Mucosa of descending colon (tissue), 3 donors: ENCODE measurements at regions not wholly inside any gene's neighbourhood (a gene's known extent, or its start where the extent isn't known, plus 50 kb on each side); places are given as distances from the start of the nearest gene placed in this dataset.
A peak's percentile ranks its signal among the peaks of the same experiment; 100 is the strongest.
"Not testable (repeated sequence)": the region's sequence is repeated elsewhere in the genome, so short reads cannot be mapped to it uniquely, and the experiment has no call there.

Experiments
- ATAC-seq: fragments of 200-7000 bp; cut with Tn5 transposase; one replicate; pipeline ENCODE4 v1.9.1; 2020; ENCODE audit warnings: mild to moderate bottlenecking, moderate library complexity
- DNase-seq, 3 donors: peaks; one replicate each; pipeline ENCODE4 v3.0.0-alpha.2; 2020
- H3K36me3 ChIP-seq: fragments of 200-600 bp; one replicate; pipeline ENCODE4 v1.8.0; 2021; ENCODE audit warnings: low read depth, mild to moderate bottlenecking
- H3K4me1 ChIP-seq: fragments of 200-600 bp; one replicate; pipeline ENCODE4 v1.8.0; 2021; ENCODE audit warnings: low read depth, mild to moderate bottlenecking
- H3K4me3 ChIP-seq: fragments of 200-600 bp; one replicate; pipeline ENCODE4 v1.8.0; 2021; ENCODE audit warnings: mild to moderate bottlenecking
- H3K9me3 ChIP-seq: fragments of 200-600 bp; one replicate; pipeline ENCODE4 v1.8.0; 2021; ENCODE audit warnings: mild to moderate bottlenecking
- intact Hi-C, 2 donors: fragments of 100-400 bp; cut with DNase I in 1 of 2; cut with micrococcal nuclease in 1 of 2; formaldehyde crosslinking; loops; one replicate each; pipeline versions ENCODE4 v1.11.0 to v1.11.1; 2022; cut with DNase I, micrococcal nuclease
- TF ChIP-seq, protein P1 (sequence below): fragments of 200-600 bp; IDR thresholded peaks from one replicate; pipeline ENCODE4 v1.8.0; 2022; ENCODE audit warnings: antibody characterized with exemption, mild to moderate bottlenecking
- donor health status: DM: no; HTN: no; CAD: no; lungs with moderate emphysema.
- donor health status: DM: no; HTN: no; CAD: no.
- donor health status: DM: no; HTN: yes; CAD: no.

GRCh38 chr17:52965856-52966255, 807.3 kb upstream of the CA10 start:
- DNase-seq (no peak), ATAC-seq (no peak)
- intact Hi-C loops, result no loop called here
- no peaks in the 10 kb centered on the region for H3K36me3 ChIP-seq
- H3K4me1 ChIP-seq, result no peaks in the 10 kb centered on the region
- no peak overlapping the region for H3K4me3 ChIP-seq
- H3K9me3 ChIP-seq, result no peaks in the 10 kb centered on the region
- TF ChIP-seq, protein P1, sequence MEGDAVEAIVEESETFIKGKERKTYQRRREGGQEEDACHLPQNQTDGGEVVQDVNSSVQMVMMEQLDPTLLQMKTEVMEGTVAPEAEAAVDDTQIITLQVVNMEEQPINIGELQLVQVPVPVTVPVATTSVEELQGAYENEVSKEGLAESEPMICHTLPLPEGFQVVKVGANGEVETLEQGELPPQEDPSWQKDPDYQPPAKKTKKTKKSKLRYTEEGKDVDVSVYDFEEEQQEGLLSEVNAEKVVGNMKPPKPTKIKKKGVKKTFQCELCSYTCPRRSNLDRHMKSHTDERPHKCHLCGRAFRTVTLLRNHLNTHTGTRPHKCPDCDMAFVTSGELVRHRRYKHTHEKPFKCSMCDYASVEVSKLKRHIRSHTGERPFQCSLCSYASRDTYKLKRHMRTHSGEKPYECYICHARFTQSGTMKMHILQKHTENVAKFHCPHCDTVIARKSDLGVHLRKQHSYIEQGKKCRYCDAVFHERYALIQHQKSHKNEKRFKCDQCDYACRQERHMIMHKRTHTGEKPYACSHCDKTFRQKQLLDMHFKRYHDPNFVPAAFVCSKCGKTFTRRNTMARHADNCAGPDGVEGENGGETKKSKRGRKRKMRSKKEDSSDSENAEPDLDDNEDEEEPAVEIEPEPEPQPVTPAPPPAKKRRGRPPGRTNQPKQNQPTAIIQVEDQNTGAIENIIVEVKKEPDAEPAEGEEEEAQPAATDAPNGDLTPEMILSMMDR, result no peak

- H3K36me3 ChIP-seq, H3K9me3 ChIP-seq, intact Hi-C loops, H3K4me3 ChIP-seq, H3K4me1 ChIP-seq: not testable (repeated sequence)
- peak; percentile 38 to 52 (median 44) for DNase-seq
- ATAC-seq, result peak; percentile 48
These were observed 803.2 kb upstream of the CA10 start for GRCh38 chr17:52961751-52962150.

DNA sequence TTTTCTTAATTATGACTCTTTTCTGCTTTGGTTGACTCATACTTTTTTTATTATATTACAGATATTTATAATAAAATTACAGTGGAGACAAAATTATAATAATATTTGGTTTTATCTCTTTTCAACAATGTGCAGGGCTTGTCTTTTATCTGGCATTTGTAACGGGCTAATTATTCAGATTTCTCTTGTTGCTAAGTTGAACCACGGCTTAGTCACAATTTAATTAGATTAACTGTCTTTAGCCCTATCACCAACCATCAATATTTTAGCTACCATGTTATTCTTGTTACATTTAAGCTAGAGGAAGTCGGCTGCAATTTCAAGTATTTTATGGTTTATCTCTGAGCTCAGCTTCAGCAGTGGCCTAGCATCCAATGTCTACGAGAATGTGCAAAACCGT, 798.9 kb upstream of the CA10 start:
- Histone ChIP-seq H3K4me3 (no peak overlapping the region), H3K36me3 (no peaks in the 10 kb centered on the region), H3K4me1 (no peaks in the 10 kb centered on the region), H3K9me3 (no peaks in the 10 kb centered on the region)
- DNase-seq (no peak), ATAC-seq (no peak)
- intact Hi-C loops, result no loop called here
- TF ChIP-seq, protein P1, result no peak

DNA sequence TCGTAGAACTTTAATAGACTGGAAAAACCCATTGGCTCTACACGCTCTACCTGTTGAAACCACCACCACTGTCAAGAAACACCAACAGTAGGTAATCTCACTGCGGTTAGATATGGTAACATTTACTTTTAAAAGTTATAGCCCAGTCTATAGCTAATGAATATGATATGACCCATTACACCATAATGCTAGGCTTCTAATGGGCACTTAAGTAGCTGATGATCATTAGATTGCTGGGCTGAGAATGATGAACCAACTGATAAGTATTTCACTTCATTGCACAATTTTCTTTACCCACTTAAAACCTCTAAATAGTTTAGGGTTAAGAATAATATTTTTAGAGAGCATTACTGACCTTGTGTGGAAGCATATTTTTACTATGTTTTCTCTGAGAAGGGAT, 788.9 kb upstream of the CA10 start:
- ATAC-seq (no peak), DNase-seq (no peak)
- TF ChIP-seq, protein P1, result no peak
- Histone ChIP-seq H3K36me3 (no peaks in the 10 kb centered on the region), H3K9me3 (no peaks in the 10 kb centered on the region), H3K4me3 (no peak overlapping the region), H3K4me1 (no peaks in the 10 kb centered on the region)
- intact Hi-C loops, result no loop called here

GRCh38 chr17:52938623-52939230, 780.2 kb upstream of the CA10 start:
- ATAC-seq (no peak), DNase-seq (no peak)
- TF ChIP-seq, protein P1, result no peak
- H3K4me1 ChIP-seq, result no peaks in the 10 kb centered on the region
- H3K9me3 ChIP-seq, result peaks cover 26% of the 10 kb centered on the region
- no peaks in the 10 kb centered on the region for H3K36me3 ChIP-seq
- H3K4me3 ChIP-seq, result no peak overlapping the region
- intact Hi-C loops, result no loop called here

GRCh38 chr17:52930581-52930980, 772.1 kb upstream of the CA10 start:
- intact Hi-C loops, result no loop called here
- no peak overlapping the region for H3K4me3 ChIP-seq
- no peaks in the 10 kb centered on the region for H3K9me3 ChIP-seq
- TF ChIP-seq, protein P1, result no peak
- DNase-seq (no peak), ATAC-seq (no peak)
- H3K36me3 ChIP-seq, result no peaks in the 10 kb centered on the region
- no peaks in the 10 kb centered on the region for H3K4me1 ChIP-seq
